ENCODE measurements at regions not wholly inside any gene's neighbourhood (a gene's known extent, or its start where the extent isn't known, plus 50 kb on each side); places are given as distances from the start of the nearest gene placed in this dataset.
"Not testable (repeated sequence)": the region's sequence is repeated elsewhere in the genome, so short reads cannot be mapped to it uniquely, and the experiment has no call there.

- no peaks in the 10 kb centered on the region for H3K9me3 ChIP-seq (ENCODE audit: control insufficient read depth, low read length, poor library complexity, severe bottlenecking)
- peaks cover 2% of the 10 kb centered on the region for H3K4me1 Mint-ChIP-seq
- no peak overlapping the region for H3K27ac Mint-ChIP-seq
- peaks cover 61% of the 10 kb centered on the region for H3K27me3 Mint-ChIP-seq
- H3K36me3 Mint-ChIP-seq (ENCODE audit: low read depth) = no peaks in the 10 kb centered on the region
- no peak for DNase-seq
- no peak for ATAC-seq
- no peak overlapping the region for H3K4me3 Mint-ChIP-seq
Measured at GRCh38 chr11:130526846-130527245, 78.4 kb downstream of the ADAMTS15 start.

GRCh38 chr11:130527636-130528297 lies 79.3 kb downstream of the ADAMTS15 start:
- ATAC-seq (no peak), DNase-seq (no peak)
- H3K9me3 ChIP-seq (ENCODE audit: control insufficient read depth, low read length, poor library complexity, severe bottlenecking) = no peaks in the 10 kb centered on the region
- no peak overlapping the region for H3K4me3 Mint-ChIP-seq
- H3K27ac Mint-ChIP-seq = no peak overlapping the region
- no peaks in the 10 kb centered on the region for H3K36me3 Mint-ChIP-seq (ENCODE audit: low read depth)
- peaks cover 2% of the 10 kb centered on the region for H3K4me1 Mint-ChIP-seq
- H3K27me3 Mint-ChIP-seq = peaks cover 61% of the 10 kb centered on the region

GRCh38 chr11:130528298-130529261 lies 80.1 kb downstream of the ADAMTS15 start:
- DNase-seq (no peak), ATAC-seq (no peak)
- Mint-ChIP-seq H3K27me3 (peaks cover 62% of the 10 kb centered on the region), H3K4me3 (no peak overlapping the region), H3K36me3 (ENCODE audit: low read depth) (no peaks in the 10 kb centered on the region), H3K4me1 (peaks cover 2% of the 10 kb centered on the region), H3K27ac (no peak overlapping the region)
- H3K9me3 ChIP-seq (ENCODE audit: control insufficient read depth, low read length, poor library complexity, severe bottlenecking) = no peaks in the 10 kb centered on the region

GRCh38 chr11:130529366-130529765 lies 80.9 kb downstream of the ADAMTS15 start:
- ATAC-seq (no peak), DNase-seq (no peak)
- Mint-ChIP-seq H3K36me3 (ENCODE audit: low read depth) (no peaks in the 10 kb centered on the region), H3K27ac (no peak overlapping the region), H3K4me3 (no peak overlapping the region), H3K27me3 (peaks cover 62% of the 10 kb centered on the region), H3K4me1 (peaks cover 2% of the 10 kb centered on the region)
- H3K9me3 ChIP-seq (ENCODE audit: control insufficient read depth, low read length, poor library complexity, severe bottlenecking) = no peaks in the 10 kb centered on the region

GRCh38 chr11:130531061-130531460 lies 82.6 kb downstream of the ADAMTS15 start:
- Mint-ChIP-seq H3K4me1 (no peaks in the 10 kb centered on the region), H3K27ac (no peak overlapping the region), H3K27me3 (peaks cover 66% of the 10 kb centered on the region), H3K36me3 (ENCODE audit: low read depth) (no peaks in the 10 kb centered on the region), H3K4me3 (no peak overlapping the region)
- ATAC-seq = no peak
- no peak for DNase-seq
- H3K9me3 ChIP-seq (ENCODE audit: control insufficient read depth, low read length, poor library complexity, severe bottlenecking) = no peaks in the 10 kb centered on the region

- Mint-ChIP-seq H3K4me3 (no peak overlapping the region), H3K27me3 (peaks cover 59% of the 10 kb centered on the region), H3K27ac (no peak overlapping the region), H3K36me3 (ENCODE audit: low read depth) (no peaks in the 10 kb centered on the region), H3K4me1 (peaks cover 2% of the 10 kb centered on the region)
- DNase-seq = no peak
- no peaks in the 10 kb centered on the region for H3K9me3 ChIP-seq (ENCODE audit: control insufficient read depth, low read length, poor library complexity, severe bottlenecking)
- ATAC-seq = no peak
Measured at GRCh38 chr11:130533113-130533798, 84.8 kb downstream of the ADAMTS15 start.

- H3K4me3 Mint-ChIP-seq = no peak overlapping the region
- H3K9me3 ChIP-seq (ENCODE audit: control insufficient read depth, low read length, poor library complexity, severe bottlenecking) = no peaks in the 10 kb centered on the region
- no peaks in the 10 kb centered on the region for H3K36me3 Mint-ChIP-seq (ENCODE audit: low read depth)
- no peak for ATAC-seq
- peaks cover 58% of the 10 kb centered on the region for H3K27me3 Mint-ChIP-seq
- DNase-seq = no peak
- H3K4me1 Mint-ChIP-seq = peaks cover 2% of the 10 kb centered on the region
- no peak overlapping the region for H3K27ac Mint-ChIP-seq
Measured at GRCh38 chr11:130533871-130534270, 85.4 kb downstream of the ADAMTS15 start.

- H3K27ac Mint-ChIP-seq = no peak overlapping the region
Measured at GRCh38 chr11:130534551-130534950, 86.1 kb downstream of the ADAMTS15 start.

GRCh38 chr11:130535520-130535919 lies 87.1 kb downstream of the ADAMTS15 start:
- Mint-ChIP-seq H3K36me3 (ENCODE audit: low read depth) (no peaks in the 10 kb centered on the region), H3K4me1 (peaks cover 2% of the 10 kb centered on the region), H3K27me3 (peaks cover 61% of the 10 kb centered on the region), H3K27ac (no peak overlapping the region), H3K4me3 (no peak overlapping the region)
- H3K9me3 ChIP-seq (ENCODE audit: control insufficient read depth, low read length, poor library complexity, severe bottlenecking) = no peaks in the 10 kb centered on the region
- no peak for DNase-seq
- no peak for ATAC-seq

More at GRCh38 chr11:130534551-130534950, 86.1 kb downstream of the ADAMTS15 start:
- H3K9me3 ChIP-seq (ENCODE audit: control insufficient read depth, low read length, poor library complexity, severe bottlenecking) = no peaks in the 10 kb centered on the region
- H3K36me3 Mint-ChIP-seq (ENCODE audit: low read depth) = no peaks in the 10 kb centered on the region
- ATAC-seq (no peak), DNase-seq (no peak)
- peaks cover 2% of the 10 kb centered on the region for H3K4me1 Mint-ChIP-seq
- H3K4me3 Mint-ChIP-seq = no peak overlapping the region
- H3K27me3 Mint-ChIP-seq = peaks cover 59% of the 10 kb centered on the region

- no peaks in the 10 kb centered on the region for H3K36me3 Mint-ChIP-seq (ENCODE audit: low read depth)
- ATAC-seq = no peak
- H3K4me1 Mint-ChIP-seq = peaks cover 2% of the 10 kb centered on the region
Measured at GRCh38 chr11:130536106-130537040, 87.9 kb downstream of the ADAMTS15 start.

GRCh38 chr11:130539680-130540079 lies 91.2 kb downstream of the ADAMTS15 start:
- DNase-seq; H3K4me1 Mint-ChIP-seq; H3K27ac Mint-ChIP-seq; H3K36me3 Mint-ChIP-seq (ENCODE audit: low read depth); ATAC-seq; H3K9me3 ChIP-seq (ENCODE audit: control insufficient read depth, low read length, poor library complexity, severe bottlenecking); H3K4me3 Mint-ChIP-seq: not testable (repeated sequence)
- H3K27me3 Mint-ChIP-seq = peaks cover 57% of the 10 kb centered on the region

More at GRCh38 chr11:130536106-130537040, 87.9 kb downstream of the ADAMTS15 start:
- DNase-seq = no peak
- H3K9me3 ChIP-seq (ENCODE audit: control insufficient read depth, low read length, poor library complexity, severe bottlenecking) = no peaks in the 10 kb centered on the region
- no peak overlapping the region for H3K27ac Mint-ChIP-seq
- peaks cover 57% of the 10 kb centered on the region for H3K27me3 Mint-ChIP-seq
- H3K4me3 Mint-ChIP-seq = no peak overlapping the region

- Mint-ChIP-seq H3K27me3 (peaks cover 54% of the 10 kb centered on the region), H3K4me3 (no peak overlapping the region), H3K27ac (no peak overlapping the region), H3K4me1 (no peaks in the 10 kb centered on the region), H3K36me3 (ENCODE audit: low read depth) (no peaks in the 10 kb centered on the region)
- H3K9me3 ChIP-seq (ENCODE audit: control insufficient read depth, low read length, poor library complexity, severe bottlenecking) = no peaks in the 10 kb centered on the region
- ATAC-seq = no peak
- DNase-seq = no peak
Measured at GRCh38 chr11:130544266-130544665, 95.8 kb downstream of the ADAMTS15 start.

All from T-helper 17 cell (primary cell).